K562 (cell line): ENCODE measurements at regions not wholly inside any gene's neighbourhood (a gene's known extent, or its start where the extent isn't known, plus 50 kb on each side); places are given as distances from the start of the nearest gene placed in this dataset.

Experiments used
- ATAC-seq: fragments of 200-7000 bp; cut with Tn5 transposase; 3 replicates; pipeline ENCODE4 v1.9.1; 2020; ENCODE audit warnings: moderate library complexity
- BruUV-seq: library from RNA; stranded (reverse); fragments of 400-500 nt; replicated peaks from 2 replicates; lab custom pipeline; 2021; lab: Mats Ljungman, UMichigan
- CTCF ChIA-PET: fragments of 300-600 bp; formaldehyde crosslinking; extraction: SDS; loops from one replicate; lab custom pipeline; 2021; ENCODE audit warnings: low intra/inter-chr PET ratio; lab: Yijun Ruan, JAX
- POLR2A ChIA-PET: fragments of 300-600, 350-650 bp; sonication (Branson Sonifier 250); formaldehyde crosslinking; extraction: SDS; loops from one replicate; lab custom pipeline; 2021; ENCODE audit warnings: antibody characterized with exemption, inconsistent platforms; lab: Yijun Ruan, JAX
- DNase-seq, 4 experiments: peaks; one replicate each; pipeline versions ENCODE4 v3.0.0 to v3.0.0-alpha.2; 2011 to 2018; ENCODE audit warnings: low spot score in 3 of 4, mixed read lengths in 3 of 4; ENCODE audit errors: extremely low read depth in 1 of 4
- FAIRE-seq: peaks from 2 replicates; lab custom pipeline; 2011; peaks lifted over from hg19 to GRCh38; lab: Jason Lieb, UNC
- H2AFZ ChIP-seq: 2 replicates; pipeline ENCODE4 v1.6.0; 2011; ENCODE audit warnings: low read depth, low read length, control low read depth, inconsistent platforms
- H3K27ac ChIP-seq: fragments of 200-600 bp; 3 replicates; pipeline ENCODE4 v1.8.0; 2011; ENCODE audit warnings: low read depth, mild to moderate bottlenecking, control low read depth, inconsistent platforms, low read length, moderate library complexity, mixed read lengths; ENCODE audit errors: extremely low read depth
- H3K27me3 ChIP-seq, 2 experiments: fragments of 300-600 bp in 1 of 2; 2 replicates in 1 of 2; 3 replicates in 1 of 2; pipeline versions ENCODE4 v1.6.0 to v1.8.0; 2011; ENCODE audit warnings: inconsistent platforms in 2 of 2, low read length in 2 of 2, mild to moderate bottlenecking in 1 of 2, mixed read lengths in 1 of 2, moderate library complexity in 1 of 2; ENCODE audit not compliant: control insufficient read depth in 2 of 2, insufficient read depth in 2 of 2
- H3K36me3 ChIP-seq: fragments of 300-600 bp; 3 replicates; pipeline ENCODE4 v1.8.0; 2011; ENCODE audit warnings: mild to moderate bottlenecking, low read length, inconsistent platforms; ENCODE audit not compliant: control insufficient read depth, insufficient read depth
- H3K4me1 ChIP-seq, 2 experiments: fragments of 200-600 bp in 1 of 2; replicated peaks in 1 of 2; 2 replicates in 1 of 2; 3 replicates in 1 of 2; pipeline versions ENCODE4 v1.5.1 to v1.8.0; 2011; ENCODE audit warnings: inconsistent platforms in 2 of 2, low read length in 2 of 2, mild to moderate bottlenecking in 1 of 2, mixed read lengths in 1 of 2, moderate library complexity in 1 of 2; ENCODE audit not compliant: control insufficient read depth in 2 of 2, insufficient read depth in 2 of 2
- H3K4me2 ChIP-seq: 2 replicates; pipeline ENCODE4 v1.6.1; 2011; ENCODE audit warnings: low read length, control low read depth, inconsistent platforms, mixed read lengths; ENCODE audit not compliant: insufficient read depth
- H3K4me3 ChIP-seq: fragments of 200-600 bp; sonication (generic), shearing (Covaris generic); 2 replicates; pipeline ENCODE4 v1.5.1; 2016; ENCODE audit warnings: control low read depth, inconsistent platforms
- H3K79me2 ChIP-seq: fragments of 200-600 bp; 3 replicates; pipeline ENCODE4 v1.8.0; 2011; ENCODE audit warnings: low read length, inconsistent platforms; ENCODE audit not compliant: control insufficient read depth, insufficient read depth
- H3K9ac ChIP-seq, 2 experiments: 2 replicates each; pipeline versions ENCODE4 v1.6.0 to v1.6.1; 2011; ENCODE audit warnings: low read depth in 2 of 2, low read length in 2 of 2, control low read depth in 1 of 2, inconsistent platforms in 1 of 2, mild to moderate bottlenecking in 1 of 2, mixed read lengths in 1 of 2; ENCODE audit not compliant: insufficient read depth in 1 of 2
- H3K9me1 ChIP-seq: one replicate; pipeline ENCODE4 v1.6.0; 2011; ENCODE audit warnings: inconsistent platforms, mild to moderate bottlenecking, low read length, moderate library complexity; ENCODE audit not compliant: control insufficient read depth, insufficient read depth
- H3K9me3 ChIP-seq: replicated peaks from 2 replicates; pipeline ENCODE4 v1.5.1; 2011; ENCODE audit warnings: low read depth, low read length, inconsistent platforms; ENCODE audit not compliant: control insufficient read depth, insufficient read depth
- H4K20me1 ChIP-seq: replicated peaks from 2 replicates; pipeline ENCODE4 v1.6.1; 2011; ENCODE audit warnings: low read length, inconsistent platforms, mixed read lengths; ENCODE audit not compliant: control insufficient read depth, insufficient read depth
- L3MBTL2 ChIP-seq: fragments of 450-650 bp; IDR thresholded peaks from 2 replicates; pipeline ENCODE4 v1.6.1; 2016; ENCODE audit warnings: mild to moderate bottlenecking, moderate library complexity
- XRCC4 ChIP-seq: IDR thresholded peaks from one replicate; pipeline ENCODE4 v1.6.1; 2011; ENCODE audit not compliant: insufficient read depth, insufficient read length; ENCODE audit errors: extremely low read depth
- ZNF124 ChIP-seq: sonication (generic); formaldehyde crosslinking; IDR thresholded peaks from 2 replicates; pipeline ENCODE4 v1.8.1; 2022; ENCODE audit warnings: missing genetic modification reagents
- ZNF165 ChIP-seq: fragments of 250-450 bp; sonication (Bioruptor Pico); IDR thresholded peaks from 2 replicates; pipeline ENCODE4 v1.4.0; 2020; ENCODE audit warnings: borderline replicate concordance
- ZNF174 ChIP-seq: fragments of 250-450 bp; sonication (Bioruptor Pico); IDR thresholded peaks from 2 replicates; pipeline ENCODE4 v1.4.0; 2020; ENCODE audit warnings: mild to moderate bottlenecking
- ZNF282 ChIP-seq: sonication (generic); formaldehyde crosslinking; IDR thresholded peaks from 2 replicates; pipeline ENCODE4 v1.8.1; 2023; ENCODE audit warnings: missing genetic modification reagents
- in situ Hi-C: fragments of 300-500 bp; cut with MboI; formaldehyde crosslinking; loops from 4 replicates; pipeline ENCODE4 v1.15.0; 2018; ENCODE audit warnings: inconsistent platforms, mixed read lengths
- intact Hi-C: fragments of 100-400 bp; cut with micrococcal nuclease; formaldehyde crosslinking; loops from 2 replicates; pipeline ENCODE4 v1.14.2; 2022
- TF ChIP-seq, protein P1 (sequence below): fragments of 150-350 bp; IDR thresholded peaks from 2 replicates; pipeline ENCODE4 v1.6.1; 2014; ENCODE audit warnings: low read depth, mild to moderate bottlenecking, low read length, borderline replicate concordance
- TF ChIP-seq, protein P2 (sequence below): fragments of 250-450 bp; sonication (Bioruptor Pico); IDR thresholded peaks from 2 replicates; pipeline ENCODE4 v1.8.0; 2022; ENCODE audit warnings: inconsistent platforms, mild to moderate bottlenecking, moderate library complexity, borderline replicate concordance
- TF ChIP-seq, protein P3 (sequence below): sonication (generic); formaldehyde crosslinking; IDR thresholded peaks from 2 replicates; pipeline ENCODE4 v1.8.0; 2022; ENCODE audit warnings: mild to moderate bottlenecking, missing genetic modification reagents

DNA sequence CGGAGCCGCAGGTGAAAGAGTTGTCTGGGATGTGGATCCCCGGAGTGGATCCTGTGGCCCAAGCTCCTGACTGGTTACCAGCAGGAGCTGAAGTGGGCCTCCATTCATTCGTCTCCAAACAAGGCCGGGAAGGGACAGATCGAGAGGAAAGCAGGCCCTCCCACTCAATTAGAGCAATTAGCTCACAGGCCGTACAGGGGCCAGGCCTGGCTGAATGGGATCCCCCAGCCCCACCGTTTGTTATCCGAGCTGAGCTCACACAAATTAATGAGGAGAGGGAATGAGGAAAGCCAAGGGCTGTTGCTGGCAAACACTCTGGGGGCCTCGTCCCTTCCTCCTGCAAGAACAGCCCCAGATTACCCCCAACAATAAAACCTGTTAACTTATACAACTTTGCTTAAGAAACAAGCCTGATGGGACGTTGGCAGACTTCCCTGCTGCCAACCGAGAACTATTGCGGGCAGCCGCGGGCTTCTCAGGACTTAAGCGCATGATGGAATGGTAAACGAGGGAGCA, 338.0 kb downstream of the BCL11A start (continued):
- TF ChIP-seq XRCC4 (no peak), ZNF174 (CRISPR knock-in tag) (no peak)

DNA sequence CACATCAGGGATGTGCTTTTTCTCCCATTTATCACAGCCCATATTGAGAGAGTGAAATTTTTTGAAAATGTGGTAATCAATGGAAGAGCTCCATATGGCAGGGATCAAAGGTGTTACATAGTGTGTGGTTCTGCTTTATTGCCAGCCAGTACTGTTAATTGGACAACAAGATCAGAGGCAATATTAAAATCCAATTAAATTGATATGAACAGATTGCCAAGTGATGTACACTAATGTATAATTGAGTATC, 338.9 kb downstream of the BCL11A start:
- POLR2A ChIA-PET = interaction anchor here (0.6 kb wide), 1 partner anchor 138 kb away, joined by 4 read pairs; no protein-coding TSS in a partner anchor
- in situ Hi-C loops (no loop called here), intact Hi-C loops (no loop called here)

More for the DNA sequence above, 338.9 kb downstream of the BCL11A start:
- ATAC-seq (no peak), FAIRE-seq (no peak), DNase-seq (no peak)
- Histone ChIP-seq H3K9ac (no peak overlapping the region), H3K4me2 (no peak overlapping the region), H2AFZ (no peak overlapping the region), H3K36me3 (no peaks in the 10 kb centered on the region), H3K9me1 (no peaks in the 10 kb centered on the region), H3K4me3 (no peak overlapping the region), H3K79me2 (no peaks in the 10 kb centered on the region), H3K4me1 (no peaks in the 10 kb centered on the region), H3K27me3 (peaks cover 0 to 11% of the 10 kb centered on the region in 2 experiments; a peak in 2 of 5 replicates), H4K20me1 (no peaks in the 10 kb centered on the region), H3K9me3 (no peaks in the 10 kb centered on the region), H3K27ac (no peak overlapping the region)
- no TSS peak for BruUV-seq
- CTCF ChIA-PET = no interaction called here
- TF ChIP-seq, protein P1, sequence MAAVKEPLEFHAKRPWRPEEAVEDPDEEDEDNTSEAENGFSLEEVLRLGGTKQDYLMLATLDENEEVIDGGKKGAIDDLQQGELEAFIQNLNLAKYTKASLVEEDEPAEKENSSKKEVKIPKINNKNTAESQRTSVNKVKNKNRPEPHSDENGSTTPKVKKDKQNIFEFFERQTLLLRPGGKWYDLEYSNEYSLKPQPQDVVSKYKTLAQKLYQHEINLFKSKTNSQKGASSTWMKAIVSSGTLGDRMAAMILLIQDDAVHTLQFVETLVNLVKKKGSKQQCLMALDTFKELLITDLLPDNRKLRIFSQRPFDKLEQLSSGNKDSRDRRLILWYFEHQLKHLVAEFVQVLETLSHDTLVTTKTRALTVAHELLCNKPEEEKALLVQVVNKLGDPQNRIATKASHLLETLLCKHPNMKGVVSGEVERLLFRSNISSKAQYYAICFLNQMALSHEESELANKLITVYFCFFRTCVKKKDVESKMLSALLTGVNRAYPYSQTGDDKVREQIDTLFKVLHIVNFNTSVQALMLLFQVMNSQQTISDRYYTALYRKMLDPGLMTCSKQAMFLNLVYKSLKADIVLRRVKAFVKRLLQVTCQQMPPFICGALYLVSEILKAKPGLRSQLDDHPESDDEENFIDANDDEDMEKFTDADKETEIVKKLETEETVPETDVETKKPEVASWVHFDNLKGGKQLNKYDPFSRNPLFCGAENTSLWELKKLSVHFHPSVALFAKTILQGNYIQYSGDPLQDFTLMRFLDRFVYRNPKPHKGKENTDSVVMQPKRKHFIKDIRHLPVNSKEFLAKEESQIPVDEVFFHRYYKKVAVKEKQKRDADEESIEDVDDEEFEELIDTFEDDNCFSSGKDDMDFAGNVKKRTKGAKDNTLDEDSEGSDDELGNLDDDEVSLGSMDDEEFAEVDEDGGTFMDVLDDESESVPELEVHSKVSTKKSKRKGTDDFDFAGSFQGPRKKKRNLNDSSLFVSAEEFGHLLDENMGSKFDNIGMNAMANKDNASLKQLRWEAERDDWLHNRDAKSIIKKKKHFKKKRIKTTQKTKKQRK = no peak
- no peak for TF ChIP-seq L3MBTL2
- no peak for TF ChIP-seq ZNF165 (CRISPR knock-in tag)
- no peak for TF ChIP-seq ZNF282 (CRISPR knock-in tag)
- TF ChIP-seq, protein P2, sequence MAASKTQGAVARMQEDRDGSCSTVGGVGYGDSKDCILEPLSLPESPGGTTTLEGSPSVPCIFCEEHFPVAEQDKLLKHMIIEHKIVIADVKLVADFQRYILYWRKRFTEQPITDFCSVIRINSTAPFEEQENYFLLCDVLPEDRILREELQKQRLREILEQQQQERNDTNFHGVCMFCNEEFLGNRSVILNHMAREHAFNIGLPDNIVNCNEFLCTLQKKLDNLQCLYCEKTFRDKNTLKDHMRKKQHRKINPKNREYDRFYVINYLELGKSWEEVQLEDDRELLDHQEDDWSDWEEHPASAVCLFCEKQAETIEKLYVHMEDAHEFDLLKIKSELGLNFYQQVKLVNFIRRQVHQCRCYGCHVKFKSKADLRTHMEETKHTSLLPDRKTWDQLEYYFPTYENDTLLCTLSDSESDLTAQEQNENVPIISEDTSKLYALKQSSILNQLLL (CRISPR knock-in tag) = no peak
- no peak for TF ChIP-seq ZNF124 (CRISPR knock-in tag)
- TF ChIP-seq ZNF174 (CRISPR knock-in tag) = no peak
- TF ChIP-seq, protein P3, sequence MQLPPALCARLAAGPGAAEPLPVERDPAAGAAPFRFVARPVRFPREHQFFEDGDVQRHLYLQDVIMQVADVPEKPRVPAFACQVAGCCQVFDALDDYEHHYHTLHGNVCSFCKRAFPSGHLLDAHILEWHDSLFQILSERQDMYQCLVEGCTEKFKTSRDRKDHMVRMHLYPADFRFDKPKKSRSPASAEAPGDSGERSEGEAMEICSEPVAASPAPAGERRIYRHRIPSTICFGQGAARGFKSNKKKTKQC (CRISPR knock-in tag) = no peak
- TF ChIP-seq, all 486 proteins: peak for 0
